SH-SY5Y (cell line): ENCODE measurements at regions not wholly inside any gene's neighbourhood (a gene's known extent, or its start where the extent isn't known, plus 50 kb on each side); places are given as distances from the start of the nearest gene placed in this dataset.

Experiments used
- GATA2 ChIP-seq: IDR thresholded peaks from 2 replicates; pipeline ENCODE4 v1.6.1; 2011; ENCODE audit warnings: mild to moderate bottlenecking, low read depth, low read length
- GATA3 ChIP-seq: IDR thresholded peaks from 2 replicates; pipeline ENCODE4 v1.6.1; 2011; ENCODE audit warnings: low read depth, mild to moderate bottlenecking, low read length, moderate library complexity

GRCh38 chr4:116070283-116070682, 956.9 kb upstream of the NDST4 start:
- no peak for TF ChIP-seq GATA2
- no peak for TF ChIP-seq GATA3
